ENCODE measurements at regions not wholly inside any gene's neighbourhood (a gene's known extent, or its start where the extent isn't known, plus 50 kb on each side); places are given as distances from the start of the nearest gene placed in this dataset.

DNA sequence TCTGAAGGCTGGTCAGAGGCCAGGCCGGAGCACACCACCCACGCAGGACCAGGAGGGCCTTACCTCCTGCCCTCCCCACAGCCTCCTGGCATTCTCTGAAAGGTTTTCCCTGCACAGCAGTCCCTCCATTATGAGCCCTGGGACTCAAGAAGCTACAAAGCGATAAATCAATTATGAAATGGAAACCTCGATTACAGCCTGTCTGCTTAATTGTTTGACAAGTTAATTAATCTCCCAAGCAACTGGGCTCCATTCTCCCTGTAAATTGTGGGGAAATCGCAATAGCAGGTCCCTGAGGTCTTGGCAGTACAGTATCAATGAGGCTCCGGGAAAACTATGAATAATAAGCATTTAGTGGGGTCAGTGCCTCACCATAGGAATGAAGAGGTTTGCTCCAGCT is 683.5 kb downstream of the NTRK3 start:
- DNase-seq (ENCODE audit: low read depth): no peak
- no peak overlapping the region for H3K4me3 ChIP-seq (ENCODE audit: low read length)
- TF ChIP-seq, protein P1, sequence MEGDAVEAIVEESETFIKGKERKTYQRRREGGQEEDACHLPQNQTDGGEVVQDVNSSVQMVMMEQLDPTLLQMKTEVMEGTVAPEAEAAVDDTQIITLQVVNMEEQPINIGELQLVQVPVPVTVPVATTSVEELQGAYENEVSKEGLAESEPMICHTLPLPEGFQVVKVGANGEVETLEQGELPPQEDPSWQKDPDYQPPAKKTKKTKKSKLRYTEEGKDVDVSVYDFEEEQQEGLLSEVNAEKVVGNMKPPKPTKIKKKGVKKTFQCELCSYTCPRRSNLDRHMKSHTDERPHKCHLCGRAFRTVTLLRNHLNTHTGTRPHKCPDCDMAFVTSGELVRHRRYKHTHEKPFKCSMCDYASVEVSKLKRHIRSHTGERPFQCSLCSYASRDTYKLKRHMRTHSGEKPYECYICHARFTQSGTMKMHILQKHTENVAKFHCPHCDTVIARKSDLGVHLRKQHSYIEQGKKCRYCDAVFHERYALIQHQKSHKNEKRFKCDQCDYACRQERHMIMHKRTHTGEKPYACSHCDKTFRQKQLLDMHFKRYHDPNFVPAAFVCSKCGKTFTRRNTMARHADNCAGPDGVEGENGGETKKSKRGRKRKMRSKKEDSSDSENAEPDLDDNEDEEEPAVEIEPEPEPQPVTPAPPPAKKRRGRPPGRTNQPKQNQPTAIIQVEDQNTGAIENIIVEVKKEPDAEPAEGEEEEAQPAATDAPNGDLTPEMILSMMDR (IDR thresholded peaks at IDR 0.05; ENCODE audit: insufficient read depth, low read depth, low read length, missing control alignments): no peak

- no peak overlapping the region for H3K4me3 ChIP-seq (ENCODE audit: low read length)
- no peak for DNase-seq (ENCODE audit: low read depth)
- TF ChIP-seq, protein P1 (IDR thresholded peaks at IDR 0.05; ENCODE audit: insufficient read depth, low read depth, low read length, missing control alignments): no peak
Observed at GRCh38 chr15:87572381-87572910, 684.1 kb downstream of the NTRK3 start.

DNA sequence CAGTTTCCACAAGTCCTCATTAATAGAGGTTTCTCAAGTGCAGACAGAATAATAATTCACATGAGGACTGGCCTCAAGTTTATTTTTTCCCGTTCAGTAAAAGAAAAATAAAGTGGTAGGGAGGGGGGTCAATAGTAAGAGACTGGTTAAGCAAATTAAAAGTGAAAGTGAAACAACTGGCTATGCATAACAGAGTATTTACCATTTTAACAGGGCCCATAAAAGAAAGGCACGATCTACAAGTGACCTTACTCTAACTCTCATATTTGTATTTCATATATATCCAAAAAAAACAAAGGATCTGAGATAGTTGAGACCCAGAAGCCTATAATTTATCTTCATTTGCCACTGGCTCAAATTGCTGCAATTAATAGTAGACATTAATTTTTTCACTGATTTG is 686.3 kb downstream of the NTRK3 start:
- no peak for DNase-seq (ENCODE audit: low read depth)
- no peak overlapping the region for H3K4me3 ChIP-seq (ENCODE audit: low read length)
- TF ChIP-seq, protein P1 (IDR thresholded peaks at IDR 0.05; ENCODE audit: insufficient read depth, low read depth, low read length, missing control alignments): no peak

- no peak overlapping the region for H3K4me3 ChIP-seq (ENCODE audit: low read length)
- TF ChIP-seq, protein P1 (IDR thresholded peaks at IDR 0.05; ENCODE audit: insufficient read depth, low read depth, low read length, missing control alignments): no peak
- no peak for DNase-seq (ENCODE audit: low read depth)
Observed at GRCh38 chr15:87569581-87569980, 687.0 kb downstream of the NTRK3 start.

GRCh38 chr15:87567406-87568030 is 689.0 kb downstream of the NTRK3 start:
- no peak for DNase-seq (ENCODE audit: low read depth)
- TF ChIP-seq, protein P1 (IDR thresholded peaks at IDR 0.05; ENCODE audit: insufficient read depth, low read depth, low read length, missing control alignments): no peak
- H3K4me3 ChIP-seq (ENCODE audit: low read length): no peak overlapping the region

DNA sequence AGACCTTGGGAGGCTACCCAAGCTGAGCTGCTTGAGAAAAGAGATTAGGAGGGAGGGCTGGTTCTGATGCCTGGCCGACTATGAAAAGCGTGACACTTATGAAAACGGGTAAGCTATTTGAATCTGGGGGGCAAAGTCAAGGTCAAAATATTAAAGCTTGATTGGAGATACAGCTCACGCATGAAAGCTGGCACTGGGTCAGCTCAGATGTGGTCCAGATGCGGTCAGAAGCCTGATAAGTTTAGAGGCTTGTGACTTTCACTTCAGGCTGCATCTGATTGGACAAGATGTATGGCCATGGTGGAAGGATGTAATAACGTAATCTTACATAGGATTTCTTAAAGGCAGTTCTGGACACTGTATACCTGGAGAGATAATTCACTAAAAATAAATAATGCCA is 690.3 kb downstream of the NTRK3 start:
- TF ChIP-seq, protein P1 (IDR thresholded peaks at IDR 0.05; ENCODE audit: insufficient read depth, low read depth, low read length, missing control alignments): no peak
- H3K4me3 ChIP-seq (ENCODE audit: low read length): no peak overlapping the region
- no peak for DNase-seq (ENCODE audit: low read depth)

DNA sequence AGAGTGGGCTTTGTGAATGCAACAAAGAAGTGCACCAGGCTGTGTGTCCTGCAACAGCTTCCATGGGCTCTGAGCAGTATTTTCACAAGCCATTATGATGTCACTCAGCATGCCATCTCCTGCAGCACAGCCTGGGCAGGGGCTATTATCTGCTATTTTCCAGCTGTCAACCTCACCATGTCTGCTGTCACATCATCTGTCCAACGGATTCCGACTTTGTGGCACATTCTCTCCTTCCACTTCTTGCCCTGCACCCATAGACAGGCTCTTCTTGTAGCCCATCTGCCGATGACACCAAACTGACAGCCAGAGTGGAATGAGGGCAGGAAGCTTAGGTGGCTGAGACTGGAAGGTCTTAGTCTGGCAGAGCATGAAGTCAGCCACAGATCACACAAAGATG is 691.9 kb downstream of the NTRK3 start:
- TF ChIP-seq, protein P1 (IDR thresholded peaks at IDR 0.05; ENCODE audit: insufficient read depth, low read depth, low read length, missing control alignments): no peak
- H3K4me3 ChIP-seq (ENCODE audit: low read length): no peak overlapping the region
- DNase-seq (ENCODE audit: low read depth): no peak

Measured in epithelial cell of esophagus (primary cell).